ENCODE measurements at regions not wholly inside any gene's neighbourhood (a gene's known extent, or its start where the extent isn't known, plus 50 kb on each side); places are given as distances from the start of the nearest gene placed in this dataset.

GRCh38 chr12:66041651-66042363 is 88.7 kb downstream of the LLPH start:
- H3K23me2 ChIP-seq (ENCODE audit: low read depth, low read length): no peaks in the 10 kb centered on the region
- no peak overlapping the region for H3K23ac ChIP-seq (ENCODE audit: insufficient read length)
- no peak overlapping the region for H2AFZ ChIP-seq (ENCODE audit: low read length)
- H3K4me3 ChIP-seq (ENCODE audit: extremely low read depth in 1 of 4, insufficient read depth in 2 of 4, low read depth in 3 of 4, low read length in 4 of 4): no peak overlapping the region
- no peak overlapping the region for H3K9ac ChIP-seq (replicated peaks in 1 of 4; ENCODE audit: extremely low read depth in 1 of 4, low read depth in 3 of 4, low read length in 3 of 4)
- ChIA-PET POLR2A (ENCODE audit: partially characterized antibody) (no interaction called here), CTCF (ENCODE audit: partially characterized antibody) (interaction anchor here (0.7 kb wide), 1 partner anchor 33 kb away, joined by 3 read pairs; no protein-coding TSS in a partner anchor)
- DNase-seq (ENCODE audit: low read depth in 1 of 2, low spot score in 2 of 2) (no peak), FAIRE-seq (no peak)
- H3K56ac ChIP-seq (replicated peaks; ENCODE audit: insufficient read length, low read depth, low read length): no peak overlapping the region
- no peaks in the 10 kb centered on the region for H3K79me2 ChIP-seq (ENCODE audit: control insufficient read depth in 1 of 2, insufficient read depth in 2 of 2, low read length in 2 of 2)
- no peak overlapping the region for H3K4me2 ChIP-seq (ENCODE audit: insufficient read depth in 1 of 2, low read depth in 2 of 2, low read length in 2 of 2)
- WGBS, 2 experiments (ENCODE audit: extremely low coverage in 1 of 2, insufficient coverage in 1 of 2, insufficient read length in 1 of 2, insufficient replicate concordance in 2 of 2, low coverage in 1 of 2, low lambda C conversion rate in 2 of 2, missing lambda C conversion rate in 1 of 2): 91% methylated on average over 10 of the region's 10 CpGs; no CpG with 5 or more reads in 1 of the 2 experiments
- H3K4me1 ChIP-seq (replicated peaks in 1 of 4; ENCODE audit: control insufficient read depth in 3 of 4, insufficient read depth in 4 of 4, low read length in 3 of 4): no peaks in the 10 kb centered on the region
- no peak overlapping the region for H3K27ac ChIP-seq (ENCODE audit: low read depth, low read length)
- no peak overlapping the region for H4K5ac ChIP-seq (ENCODE audit: insufficient read length, low read depth, low read length)
- H3K27me3 ChIP-seq (replicated peaks in 1 of 4; ENCODE audit: control insufficient read depth in 3 of 4, extremely low read depth in 1 of 4, insufficient read depth in 3 of 4, low read length in 3 of 4): no peaks in the 10 kb centered on the region
- H3K36me3 ChIP-seq (ENCODE audit: control insufficient read depth in 2 of 4, insufficient read depth in 4 of 4, low read length in 3 of 4): no peaks in the 10 kb centered on the region
- H4K8ac ChIP-seq (ENCODE audit: extremely low read depth, insufficient read depth, low read length): no peak overlapping the region
- no peak overlapping the region for H3K18ac ChIP-seq (ENCODE audit: extremely low read depth, low read length)
- no peak overlapping the region for H3K14ac ChIP-seq (ENCODE audit: insufficient read length)
- no peak overlapping the region for H2BK15ac ChIP-seq (ENCODE audit: low read length)
- no peaks in the 10 kb centered on the region for H3K79me1 ChIP-seq (ENCODE audit: low read depth, low read length)
- no peak overlapping the region for H3K4ac ChIP-seq (replicated peaks; ENCODE audit: insufficient read length, low read depth, low read length)
- no peak overlapping the region for H2AK5ac ChIP-seq (ENCODE audit: low read depth, low read length)
- no peaks in the 10 kb centered on the region for H4K20me1 ChIP-seq (replicated peaks in 1 of 2; ENCODE audit: control insufficient read depth in 1 of 2, insufficient read depth in 2 of 2, low read length in 2 of 2)
- no peak overlapping the region for H2BK20ac ChIP-seq (ENCODE audit: low read length)
- no peaks in the 10 kb centered on the region for H3K9me3 ChIP-seq (ENCODE audit: insufficient read depth in 2 of 2, low read depth in 1 of 2, low read length in 1 of 2)
- no peak overlapping the region for H2BK120ac ChIP-seq (replicated peaks; ENCODE audit: low read depth, low read length)
- no peak overlapping the region for H4K91ac ChIP-seq (replicated peaks; ENCODE audit: insufficient read length, low read length)
- no peak overlapping the region for H2BK5ac ChIP-seq (ENCODE audit: low read depth, low read length)
- H2BK12ac ChIP-seq (ENCODE audit: low read depth, low read length): no peak overlapping the region
- TF ChIP-seq CREB1 (IDR thresholded peaks at IDR 0.05): no peak
- TF ChIP-seq SUZ12 (IDR thresholded peaks at IDR 0.05; ENCODE audit: low read length): no peak
- TF ChIP-seq CTBP2 (IDR thresholded peaks at IDR 0.05; ENCODE audit: borderline replicate concordance, insufficient read depth, insufficient read length, low read length): no peak
- no peak for TF ChIP-seq GABPA (IDR thresholded peaks at IDR 0.05; ENCODE audit: borderline replicate concordance, insufficient read depth, low read length)
- no peak for TF ChIP-seq CHD2 (IDR thresholded peaks at IDR 0.05; ENCODE audit: low read length)
- TF ChIP-seq JUND (IDR thresholded peaks at IDR 0.05; ENCODE audit: low read length): no peak
- TF ChIP-seq BCL11A (IDR thresholded peaks at IDR 0.05; ENCODE audit: low read depth in 2 of 2, low read length in 2 of 2): no peak
- no peak for TF ChIP-seq TAF7 (optimal IDR thresholded peaks at IDR 0.05; ENCODE audit: borderline replicate concordance, low read depth, low read length)
- no peak for TF ChIP-seq FOSL1 (IDR thresholded peaks at IDR 0.05; ENCODE audit: insufficient read depth, low read depth, low read length)
- no peak for TF ChIP-seq POLR2AphosphoS5 (IDR thresholded peaks at IDR 0.05; ENCODE audit: low read depth, low read length)
- no peak for TF ChIP-seq ATF3 (IDR thresholded peaks at IDR 0.05; ENCODE audit: insufficient read depth, low read depth, low read length)
- TF ChIP-seq SRF (IDR thresholded peaks at IDR 0.05; ENCODE audit: low read depth, low read length): no peak
- no peak for TF ChIP-seq JUN (IDR thresholded peaks at IDR 0.05; ENCODE audit: low read depth, low read length)
- TF ChIP-seq SIRT6 (IDR thresholded peaks at IDR 0.05; ENCODE audit: low read length): no peak
